Activated gamma-delta T cell (primary cell): ENCODE measurements at regions not wholly inside any gene's neighbourhood (a gene's known extent, or its start where the extent isn't known, plus 50 kb on each side); places are given as distances from the start of the nearest gene placed in this dataset.
"Not testable (repeated sequence)": the region's sequence is repeated elsewhere in the genome, so short reads cannot be mapped to it uniquely, and the experiment has no call there.

Source experiments
- DNase-seq: peaks from one replicate; lab custom pipeline; 2025; lab: John Stamatoyannopoulos, UW

GRCh38 chr4:175277816-175278215 lies 359.7 kb downstream of the ADAM29 start:
- DNase-seq, result no peak

DNA sequence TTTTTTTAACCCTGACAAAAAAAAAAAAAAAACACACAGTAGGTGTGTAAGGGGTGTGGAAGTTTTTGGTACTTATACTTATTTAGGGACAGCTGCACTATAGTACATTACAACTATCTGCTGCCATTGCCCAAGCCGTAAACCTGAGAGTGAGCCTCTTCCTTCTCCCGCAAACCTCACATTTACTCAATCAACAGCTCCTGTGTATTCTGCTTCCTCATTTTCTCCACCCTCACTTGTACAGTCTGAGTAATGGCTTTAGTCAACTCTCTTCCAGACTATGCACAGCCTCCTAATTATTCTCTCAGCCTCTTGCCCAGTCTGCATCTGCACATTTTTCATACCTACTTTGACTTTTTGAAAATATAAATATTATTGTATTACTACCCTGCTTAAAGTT lies 362.0 kb downstream of the ADAM29 start:
- no peak for DNase-seq

GRCh38 chr4:175281894-175282293 lies 363.7 kb downstream of the ADAM29 start:
- DNase-seq, result no peak

- no peak for DNase-seq
These were observed 364.2 kb downstream of the ADAM29 start for GRCh38 chr4:175282407-175282806.

DNA sequence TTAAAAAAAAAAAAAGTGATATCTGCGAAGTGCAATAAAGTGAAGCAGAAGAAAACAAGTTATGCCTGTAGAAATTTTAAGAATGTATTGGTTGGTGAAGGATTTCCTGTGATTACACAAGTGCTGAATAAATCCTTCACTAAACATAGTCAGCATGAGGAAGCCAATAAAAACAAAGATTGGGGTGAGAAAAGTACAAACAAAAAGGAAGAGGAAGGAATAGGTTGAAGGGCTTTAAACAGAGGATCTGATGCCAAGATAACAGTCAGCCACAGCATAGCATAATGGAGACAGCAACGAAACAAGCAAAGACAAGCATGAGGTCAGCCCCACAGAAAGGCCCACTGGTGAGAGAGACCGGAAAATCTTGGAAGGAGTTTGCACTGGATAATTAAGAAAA lies 372.2 kb downstream of the ADAM29 start:
- DNase-seq, result no peak

DNA sequence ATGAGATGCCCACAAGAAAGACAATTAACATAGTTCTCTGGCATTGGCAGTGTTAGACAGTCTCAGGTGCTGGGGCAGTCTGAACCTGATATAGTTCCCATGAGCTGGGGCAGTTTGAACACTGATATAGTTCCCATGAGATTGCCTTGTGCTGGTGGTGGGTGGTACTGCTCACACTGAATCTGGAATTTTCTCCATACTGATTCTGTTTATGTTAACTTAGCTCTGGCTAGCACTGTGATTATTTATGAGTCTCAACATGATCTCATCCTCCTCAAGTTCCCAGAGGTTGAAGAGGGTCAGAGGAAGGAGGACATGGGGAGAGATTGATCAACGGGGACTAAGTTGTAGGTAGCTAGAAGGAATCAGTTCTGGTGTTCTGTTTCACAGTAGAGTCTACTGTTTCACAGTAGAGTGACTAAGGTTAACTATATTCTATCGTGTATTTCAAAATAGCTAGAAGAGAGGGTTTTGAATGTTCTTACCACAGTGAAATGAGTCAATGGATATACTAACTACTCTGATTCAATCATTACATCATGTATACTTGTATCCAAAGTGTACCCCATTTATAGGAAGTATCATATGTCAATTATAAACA lies 379.9 kb downstream of the ADAM29 start:
- DNase-seq, result no peak

DNA sequence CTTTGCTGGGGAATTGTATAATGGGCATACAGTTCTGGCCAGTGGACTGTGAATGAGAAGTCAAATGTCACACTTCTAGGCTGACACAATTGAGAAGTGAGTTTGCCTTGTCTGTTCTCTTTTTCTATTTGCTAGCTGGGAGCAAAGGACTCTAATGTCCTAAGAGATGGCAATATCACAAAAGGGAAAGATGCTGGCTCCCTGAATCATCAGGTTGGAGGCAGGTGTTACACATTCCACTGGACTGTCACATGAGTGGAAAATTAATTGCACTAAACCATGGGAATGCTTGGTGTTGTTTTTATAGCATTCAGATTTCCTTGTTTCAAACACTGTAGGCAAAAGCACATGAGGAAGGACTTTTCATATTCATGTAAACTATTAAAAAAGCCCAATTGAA lies 388.3 kb downstream of the ADAM29 start:
- no peak for DNase-seq

DNA sequence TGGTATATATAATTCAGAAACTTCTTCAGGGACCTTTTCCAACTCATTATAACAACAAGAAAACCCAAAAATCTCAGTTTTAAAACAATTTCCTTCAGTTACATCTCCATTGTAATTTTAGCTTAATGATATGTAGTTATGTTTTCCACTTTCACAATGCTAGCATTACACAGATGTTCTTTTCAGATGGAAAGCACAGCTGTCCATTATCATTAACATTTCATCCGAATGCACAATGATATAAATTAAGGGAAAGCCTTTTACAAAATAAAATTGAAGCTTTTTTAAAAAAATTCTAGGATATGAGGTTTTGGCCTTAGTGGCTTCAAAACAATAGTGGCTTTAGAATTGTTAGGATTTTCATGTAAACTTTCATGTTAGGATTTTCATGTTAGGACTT lies 389.2 kb downstream of the ADAM29 start:
- no peak for DNase-seq

DNA sequence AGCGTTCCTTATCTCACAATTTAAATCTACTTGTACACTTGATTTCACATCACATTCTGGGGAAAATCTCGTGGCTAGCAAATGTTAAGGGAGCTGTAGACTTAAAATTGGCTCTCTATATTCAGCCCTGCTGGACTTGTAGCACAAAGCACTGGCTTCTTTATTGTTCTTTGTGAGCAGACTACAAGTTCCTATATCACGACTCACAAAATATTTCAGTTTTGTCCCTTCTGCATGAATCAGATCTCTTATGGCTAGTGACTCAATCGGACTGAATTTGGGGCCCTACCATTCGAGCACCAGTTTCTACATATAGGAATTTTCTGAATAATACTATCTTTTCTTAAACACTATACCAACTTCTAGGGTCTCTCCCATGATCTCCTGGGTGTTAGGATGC lies 390.1 kb downstream of the ADAM29 start:
- no peak for DNase-seq

DNA sequence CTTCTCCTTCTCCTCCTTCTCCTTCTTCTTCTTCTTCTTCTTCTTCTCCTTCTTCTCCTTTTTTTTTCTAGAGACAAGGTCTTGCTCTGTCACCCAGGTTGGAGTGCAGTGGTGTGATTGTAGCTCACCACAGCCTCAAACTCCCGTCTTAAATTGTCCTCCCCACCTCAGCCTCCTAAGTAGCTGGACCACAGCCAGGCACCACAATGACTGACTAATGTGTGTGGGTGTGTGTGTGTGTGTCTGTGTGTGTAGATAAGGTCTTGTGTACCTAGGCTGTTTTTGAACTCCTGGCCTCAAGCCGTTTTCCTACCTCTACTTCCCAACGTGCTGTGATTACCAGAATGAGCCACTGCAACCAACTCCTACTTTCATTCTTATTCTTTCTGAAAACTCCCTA lies 390.9 kb downstream of the ADAM29 start:
- no peak for DNase-seq

DNA sequence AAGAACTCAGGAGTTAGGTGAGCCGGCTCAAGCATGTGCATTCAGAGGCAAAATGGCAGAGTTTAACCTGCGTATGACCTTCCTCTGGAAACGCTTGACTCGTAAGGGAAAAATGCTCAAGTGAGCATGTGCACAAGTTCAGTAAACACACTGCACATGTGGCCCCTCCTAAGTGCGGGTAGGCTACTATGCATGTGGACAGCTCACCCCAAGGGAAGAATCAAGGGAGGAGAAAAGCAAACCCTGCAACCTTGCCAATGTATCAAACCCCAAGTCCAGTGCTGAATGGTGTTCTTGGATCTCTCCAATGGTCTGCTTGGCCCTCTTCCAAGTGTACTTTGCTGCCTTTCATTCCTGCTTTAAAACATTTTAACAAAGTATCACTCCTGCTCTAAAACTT lies 407.1 kb downstream of the ADAM29 start:
- no peak for DNase-seq

GRCh38 chr4:175326796-175327195 lies 408.6 kb downstream of the ADAM29 start:
- DNase-seq, result no peak

DNA sequence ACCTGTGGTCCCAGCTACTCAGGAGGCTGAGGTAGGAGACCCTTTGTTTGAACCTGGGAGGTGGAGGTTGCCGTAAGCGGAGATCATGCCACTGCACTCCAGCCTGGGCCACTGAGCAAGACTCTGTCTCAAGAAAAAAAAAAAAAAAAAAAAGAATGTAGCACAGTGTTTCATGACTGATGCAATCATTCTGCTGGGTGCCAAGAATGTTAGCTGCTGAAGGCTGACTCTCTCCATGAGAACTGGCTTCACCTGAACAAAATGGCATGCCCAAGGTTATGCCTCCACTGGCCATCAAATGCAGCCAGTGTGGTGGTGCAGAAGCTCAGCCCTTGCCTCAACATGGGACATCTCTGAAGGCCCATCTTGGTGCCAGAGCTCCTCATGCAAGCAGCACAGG lies 412.1 kb downstream of the ADAM29 start:
- DNase-seq, result no peak

DNA sequence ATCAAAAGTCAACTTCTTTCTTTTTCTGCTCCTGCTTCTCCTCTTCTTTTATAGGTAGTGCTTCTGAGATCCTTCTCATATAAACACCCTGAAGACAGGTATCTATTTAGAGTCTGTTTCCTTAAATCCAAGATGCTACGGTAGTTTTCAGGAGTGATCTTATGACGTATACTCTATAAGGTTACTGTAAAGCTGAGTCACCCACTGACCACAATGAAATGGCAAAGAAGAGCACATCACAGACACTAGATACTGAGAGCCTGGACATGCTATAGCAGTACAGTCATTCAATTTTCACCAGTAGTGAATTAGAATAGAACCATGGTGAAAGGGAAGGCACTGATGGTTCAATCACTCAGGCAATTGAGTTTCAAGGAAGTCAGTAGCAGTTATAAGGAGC lies 412.5 kb downstream of the ADAM29 start:
- no peak for DNase-seq

DNA sequence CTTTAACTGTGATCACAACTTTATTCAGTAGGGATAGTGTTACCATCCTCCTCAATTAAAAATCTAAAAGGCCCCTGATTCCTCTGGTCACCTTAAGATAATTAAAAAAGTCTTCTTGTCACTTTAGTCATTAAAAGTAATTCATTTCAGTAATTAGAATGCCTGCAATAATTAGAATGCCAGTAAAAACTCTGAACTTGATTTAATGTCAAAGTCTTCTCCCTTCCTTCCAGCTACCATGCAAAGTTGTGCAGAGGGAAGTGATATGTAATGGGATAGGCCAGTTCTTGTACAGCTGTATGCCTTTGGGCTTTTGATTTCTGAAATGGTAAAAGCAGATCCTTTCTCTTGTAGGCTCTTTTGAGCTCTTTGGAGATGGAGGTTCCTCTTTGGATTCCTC lies 417.2 kb downstream of the ADAM29 start:
- DNase-seq, result no peak

DNA sequence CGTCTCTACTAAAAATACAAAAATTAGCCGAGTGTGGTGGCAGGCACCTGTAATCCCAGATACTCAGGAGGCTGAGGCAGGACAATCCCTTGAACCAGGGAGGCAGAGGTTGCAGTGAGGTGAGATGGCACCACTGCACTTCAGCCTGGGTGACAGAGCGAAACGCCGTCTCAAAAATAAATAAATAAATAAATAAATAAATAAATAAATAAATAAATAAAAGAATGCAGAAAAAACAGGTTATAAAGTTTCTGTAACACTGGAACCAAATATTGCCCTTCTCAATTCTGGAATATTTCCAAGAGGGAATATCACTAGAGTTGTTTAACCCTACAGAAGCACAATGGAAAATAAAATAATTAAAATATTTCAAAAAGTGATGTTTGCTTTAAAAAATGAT lies 418.4 kb downstream of the ADAM29 start:
- not testable (repeated sequence) for DNase-seq

DNA sequence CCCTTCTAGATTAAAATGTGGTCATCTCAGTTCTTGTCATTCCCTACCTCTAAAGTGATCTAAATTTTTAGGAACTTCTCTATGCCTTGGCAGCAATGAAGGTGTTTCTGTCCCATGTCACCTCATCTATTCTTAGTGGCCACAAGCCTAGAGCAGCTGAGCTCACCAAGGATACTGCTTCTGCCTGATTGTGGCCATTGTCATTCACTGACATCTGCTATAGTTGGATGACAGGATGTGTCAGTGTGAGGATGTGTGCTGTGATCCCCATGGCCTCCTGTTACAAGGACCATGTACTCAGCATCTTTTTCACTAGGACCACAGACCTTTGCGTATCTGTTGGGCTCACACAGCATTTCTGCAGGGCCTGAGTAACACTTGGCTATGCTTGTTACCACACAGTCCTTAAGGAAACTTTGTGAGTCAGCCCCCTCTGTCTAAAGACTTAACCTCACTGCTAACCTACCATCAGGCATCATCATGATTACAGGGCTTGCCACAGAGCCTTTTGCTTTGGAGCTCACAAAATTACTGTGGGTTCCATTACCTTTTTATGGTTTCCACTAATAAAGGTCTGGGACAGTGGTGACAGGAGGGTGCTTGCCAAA lies 421.0 kb downstream of the ADAM29 start:
- no peak for DNase-seq

DNA sequence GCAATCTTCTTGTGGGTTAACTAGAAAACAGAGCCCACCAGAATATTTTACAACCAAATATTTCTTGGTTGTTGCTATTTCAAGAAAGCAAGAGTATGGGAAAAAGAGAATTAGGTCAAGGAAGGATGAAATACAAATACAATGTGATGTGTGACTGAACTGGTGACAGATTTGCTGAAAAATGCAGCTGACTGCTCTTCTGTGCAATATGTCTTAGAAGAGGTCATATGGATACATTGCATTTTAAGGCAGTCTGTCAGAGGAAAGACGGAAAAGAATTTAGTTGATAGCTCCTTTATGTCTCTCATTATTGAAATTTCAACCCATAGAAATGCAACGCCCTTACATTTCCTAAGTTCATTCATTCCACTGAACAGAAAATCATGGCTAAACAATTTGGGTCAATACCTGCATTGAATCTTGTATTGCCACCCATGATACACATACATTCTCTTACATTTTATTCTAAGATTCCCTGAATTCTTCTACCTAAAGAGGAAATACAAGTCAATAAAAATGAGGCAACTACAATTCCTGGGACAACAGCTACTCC lies 423.1 kb downstream of the ADAM29 start:
- DNase-seq, result no peak

DNA sequence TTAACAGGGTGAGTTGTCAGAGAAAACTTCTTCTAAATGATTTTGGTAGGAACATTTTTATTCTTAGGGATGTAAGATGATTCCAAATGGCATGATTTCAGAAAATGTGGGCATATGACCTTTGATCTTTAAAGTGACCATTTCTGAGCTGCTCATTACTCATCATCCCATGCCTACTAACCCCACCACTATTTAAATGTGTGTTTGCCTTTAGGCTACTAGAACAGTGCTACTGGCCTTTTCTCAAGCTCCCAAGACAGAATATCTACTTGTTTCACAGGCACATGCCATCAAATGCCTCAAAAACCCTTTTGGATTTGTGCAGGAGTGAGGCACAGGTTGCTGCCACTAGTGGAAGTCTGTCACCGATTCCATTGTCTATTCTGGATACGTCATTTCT lies 428.2 kb downstream of the ADAM29 start:
- no peak for DNase-seq

DNA sequence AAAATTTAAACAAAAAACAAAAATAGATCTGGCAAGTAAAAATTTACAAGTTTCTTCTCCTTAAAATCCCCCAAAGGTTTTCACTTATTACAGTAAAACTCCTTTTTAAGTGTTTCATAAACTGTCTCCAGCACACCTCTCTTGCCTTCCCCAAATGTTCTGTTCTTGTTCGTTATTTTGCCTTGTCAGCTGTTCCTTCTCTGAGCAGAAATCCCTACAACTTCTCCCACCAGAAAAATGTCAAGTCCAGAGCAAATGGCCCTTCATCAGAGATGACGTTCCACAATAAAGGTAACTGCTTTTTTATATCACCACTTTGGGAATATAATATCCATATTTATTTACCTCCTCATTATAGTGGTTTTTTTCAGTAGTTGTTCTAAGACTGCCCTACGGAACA lies 432.1 kb downstream of the ADAM29 start:
- no peak for DNase-seq

DNA sequence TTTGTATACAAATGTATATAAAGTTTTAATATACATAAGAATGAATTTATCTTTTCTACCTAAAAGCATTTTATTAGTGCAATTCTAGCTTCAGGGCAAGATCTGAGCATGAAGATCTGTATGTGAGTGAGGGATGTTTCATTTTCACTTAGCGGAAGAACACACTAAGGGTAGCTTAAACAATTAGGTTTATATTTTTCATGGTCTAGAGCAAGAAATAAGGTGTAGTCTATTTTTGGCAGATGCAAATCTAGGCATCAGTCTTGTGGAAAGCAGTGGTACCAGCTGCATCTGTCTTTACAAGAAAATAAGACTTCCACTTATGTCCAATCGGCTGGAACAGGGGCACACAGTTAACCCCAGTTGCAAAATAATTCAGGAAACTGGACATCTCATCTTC lies 433.3 kb downstream of the ADAM29 start:
- no peak for DNase-seq

- no peak for DNase-seq
These were observed 443.0 kb downstream of the GPM6A start for GRCh38 chr4:175369087-175369486.

GRCh38 chr4:175371091-175371490 lies 441.0 kb downstream of the GPM6A start:
- no peak for DNase-seq

DNA sequence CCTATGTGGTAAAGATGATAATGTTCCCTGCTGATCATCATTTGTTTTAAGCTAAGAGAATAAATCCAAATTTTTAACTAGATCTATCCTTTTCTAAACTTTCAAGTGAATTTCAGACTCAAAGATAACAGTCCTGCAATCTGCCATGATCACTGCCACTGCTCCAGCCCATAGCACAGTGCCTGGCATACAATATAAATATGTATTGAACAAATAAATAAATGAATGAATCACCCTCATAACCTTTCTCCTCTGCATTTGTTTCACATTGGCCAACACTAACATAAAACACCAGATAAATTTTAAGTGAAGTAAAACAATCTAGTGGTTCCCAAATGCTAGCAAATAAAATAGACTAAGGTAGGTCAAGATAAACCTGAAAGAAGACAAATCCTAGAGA lies 439.0 kb downstream of the GPM6A start:
- DNase-seq, result no peak
